Middle frontal gyrus (tissue), 1 donor: ENCODE measurements at regions not wholly inside any gene's neighbourhood (a gene's known extent, or its start where the extent isn't known, plus 50 kb on each side); places are given as distances from the start of the nearest gene placed in this dataset.
"Not testable (repeated sequence)": the region's sequence is repeated elsewhere in the genome, so short reads cannot be mapped to it uniquely, and the experiment has no call there.

Source experiments
- DNase-seq: peaks from one replicate; pipeline ENCODE4 v3.0.0-alpha.2; 2015; ENCODE audit warnings: low spot score; ENCODE audit errors: extremely low spot score

GRCh38 chr1:230591678-230592077 is 50.6 kb upstream of the COG2 start:
- no peak for DNase-seq

GRCh38 chr1:230589951-230590350 is 52.3 kb upstream of the COG2 start:
- no peak for DNase-seq

- no peak for DNase-seq
Observed at GRCh38 chr1:230588323-230588746, 53.9 kb upstream of the COG2 start.

GRCh38 chr1:230587061-230587460 is 55.2 kb upstream of the COG2 start:
- DNase-seq = no peak

GRCh38 chr1:230584660-230585059 is 57.6 kb upstream of the COG2 start:
- no peak for DNase-seq

GRCh38 chr1:230581446-230582079 is 60.7 kb upstream of the COG2 start:
- no peak for DNase-seq

GRCh38 chr1:230578616-230579015 is 63.7 kb upstream of the COG2 start:
- DNase-seq = no peak

- no peak for DNase-seq
Observed at GRCh38 chr1:230577537-230577936, 64.7 kb upstream of the COG2 start.

- DNase-seq = no peak
Observed at GRCh38 chr1:230575886-230576500, 66.3 kb upstream of the COG2 start.

- DNase-seq = no peak
Observed at GRCh38 chr1:230574502-230574901, 67.8 kb upstream of the COG2 start.

GRCh38 chr1:230573658-230574057 is 68.6 kb upstream of the COG2 start:
- no peak for DNase-seq

GRCh38 chr1:230572121-230573105 is 69.9 kb upstream of the COG2 start:
- DNase-seq = no peak

GRCh38 chr1:230570724-230571360 is 71.4 kb upstream of the COG2 start:
- no peak for DNase-seq

- no peak for DNase-seq
Observed at GRCh38 chr1:230569201-230569600, 73.1 kb upstream of the COG2 start.

GRCh38 chr1:230568676-230569075 is 73.6 kb upstream of the COG2 start:
- DNase-seq = no peak

GRCh38 chr1:230568008-230568407 is 74.3 kb upstream of the COG2 start:
- DNase-seq = no peak

- DNase-seq = no peak
Observed at GRCh38 chr1:230567221-230567575, 75.1 kb upstream of the COG2 start.

- not testable (repeated sequence) for DNase-seq
Observed at GRCh38 chr1:230566532-230567220, 75.6 kb upstream of the COG2 start.

- no peak for DNase-seq
Observed at GRCh38 chr1:230565141-230565540, 77.1 kb upstream of the COG2 start.

GRCh38 chr1:230563591-230563990 is 78.7 kb upstream of the COG2 start:
- no peak for DNase-seq

GRCh38 chr1:230561570-230561969 is 80.7 kb upstream of the COG2 start:
- DNase-seq = no peak
